ENCODE measurements at regions not wholly inside any gene's neighbourhood (a gene's known extent, or its start where the extent isn't known, plus 50 kb on each side); places are given as distances from the start of the nearest gene placed in this dataset.
A peak's percentile ranks its signal among the peaks of the same experiment; 100 is the strongest.

- no peak overlapping the region for H3K27ac ChIP-seq (ENCODE audit: low read depth, low read length)
- H3K4me1 ChIP-seq (ENCODE audit: control insufficient read depth, insufficient read depth, low read length) = peaks cover 7% of the 10 kb centered on the region
- H3K36me3 ChIP-seq (ENCODE audit: control insufficient read depth, insufficient read depth, low read length) = no peaks in the 10 kb centered on the region
- Mint-ChIP-seq H3K9me3 (no peaks in the 10 kb centered on the region), H3K27me3 (ENCODE audit: insufficient read depth) (peaks cover 12% of the 10 kb centered on the region), H3K36me3 (ENCODE audit: low read depth) (no peaks in the 10 kb centered on the region), H3K4me1 (peaks cover 21% of the 10 kb centered on the region), H3K4me3 (no peak overlapping the region), H3K27ac (no peak overlapping the region)
- 91 to 95% methylated on average over 10 to 12 of the region's 12 CpGs for WGBS, 2 experiments (ENCODE audit: insufficient coverage in 1 of 2, insufficient read length in 1 of 2)
- peak; percentile 21 for DNase-seq
- TF ChIP-seq CTCF (conservative IDR thresholded peaks at IDR 0.05) = no peak
- H3K9ac ChIP-seq (ENCODE audit: extremely low read depth, low read length, poor library complexity, severe bottlenecking) = no peak overlapping the region
- no peak overlapping the region for H3K4me3 ChIP-seq (ENCODE audit: low read length)
- H3K9me3 ChIP-seq (ENCODE audit: control insufficient read depth, low read length) = no peaks in the 10 kb centered on the region
- H3K27me3 ChIP-seq (ENCODE audit: control insufficient read depth, insufficient read depth, low read length, poor library complexity, severe bottlenecking) = no peaks in the 10 kb centered on the region
Measured at GRCh38 chr6:6806844-6807518, 218.5 kb downstream of the LY86 start.

GRCh38 chr6:6808343-6808742 is 219.8 kb downstream of the LY86 start:
- Mint-ChIP-seq H3K27ac (no peak overlapping the region), H3K4me3 (no peak overlapping the region), H3K27me3 (ENCODE audit: insufficient read depth) (peaks cover 11% of the 10 kb centered on the region), H3K9me3 (no peaks in the 10 kb centered on the region), H3K36me3 (ENCODE audit: low read depth) (no peaks in the 10 kb centered on the region), H3K4me1 (peaks cover 25% of the 10 kb centered on the region)
- no peak for TF ChIP-seq CTCF (conservative IDR thresholded peaks at IDR 0.05)
- H3K27me3 ChIP-seq (ENCODE audit: control insufficient read depth, insufficient read depth, low read length, poor library complexity, severe bottlenecking) = no peaks in the 10 kb centered on the region
- no peaks in the 10 kb centered on the region for H3K9me3 ChIP-seq (ENCODE audit: control insufficient read depth, low read length)
- 88 to 92% methylated on average over 4 to 5 of the region's 5 CpGs for WGBS, 2 experiments (ENCODE audit: insufficient coverage in 1 of 2, insufficient read length in 1 of 2)
- no peak overlapping the region for H3K9ac ChIP-seq (ENCODE audit: extremely low read depth, low read length, poor library complexity, severe bottlenecking)
- no peaks in the 10 kb centered on the region for H3K36me3 ChIP-seq (ENCODE audit: control insufficient read depth, insufficient read depth, low read length)
- H3K4me1 ChIP-seq (ENCODE audit: control insufficient read depth, insufficient read depth, low read length) = peaks cover 8% of the 10 kb centered on the region
- no peak overlapping the region for H3K4me3 ChIP-seq (ENCODE audit: low read length)
- no peak for DNase-seq
- H3K27ac ChIP-seq (ENCODE audit: low read depth, low read length) = no peak overlapping the region

- Mint-ChIP-seq H3K4me3 (no peak overlapping the region), H3K9me3 (no peaks in the 10 kb centered on the region), H3K27me3 (ENCODE audit: insufficient read depth) (peaks cover 8% of the 10 kb centered on the region), H3K4me1 (peaks cover 25% of the 10 kb centered on the region), H3K27ac (no peak overlapping the region), H3K36me3 (ENCODE audit: low read depth) (no peaks in the 10 kb centered on the region)
- TF ChIP-seq CTCF (conservative IDR thresholded peaks at IDR 0.05) = no peak
- DNase-seq = no peak
- WGBS, 2 experiments (ENCODE audit: insufficient coverage in 1 of 2, insufficient read length in 1 of 2) = 88 to 93% methylated on average over 2 to 4 of the region's 4 CpGs
- H3K9me3 ChIP-seq (ENCODE audit: control insufficient read depth, low read length) = no peaks in the 10 kb centered on the region
- no peak overlapping the region for H3K27ac ChIP-seq (ENCODE audit: low read depth, low read length)
- no peak overlapping the region for H3K9ac ChIP-seq (ENCODE audit: extremely low read depth, low read length, poor library complexity, severe bottlenecking)
- no peaks in the 10 kb centered on the region for H3K27me3 ChIP-seq (ENCODE audit: control insufficient read depth, insufficient read depth, low read length, poor library complexity, severe bottlenecking)
- peaks cover 8% of the 10 kb centered on the region for H3K4me1 ChIP-seq (ENCODE audit: control insufficient read depth, insufficient read depth, low read length)
- no peaks in the 10 kb centered on the region for H3K36me3 ChIP-seq (ENCODE audit: control insufficient read depth, insufficient read depth, low read length)
- H3K4me3 ChIP-seq (ENCODE audit: low read length) = no peak overlapping the region
Measured at GRCh38 chr6:6808915-6809314, 220.4 kb downstream of the LY86 start.
